Fibroblast of skin of left quadriceps (primary cell): ENCODE measurements at regions not wholly inside any gene's neighbourhood (a gene's known extent, or its start where the extent isn't known, plus 50 kb on each side); places are given as distances from the start of the nearest gene placed in this dataset.
A peak's percentile ranks its signal among the peaks of the same experiment; 100 is the strongest.

Source experiments
- DNase-seq, 2 experiments: peaks; one replicate each; pipeline ENCODE4 v3.0.0-alpha.2; 2013; ENCODE audit warnings: low read depth in 2 of 2

DNA sequence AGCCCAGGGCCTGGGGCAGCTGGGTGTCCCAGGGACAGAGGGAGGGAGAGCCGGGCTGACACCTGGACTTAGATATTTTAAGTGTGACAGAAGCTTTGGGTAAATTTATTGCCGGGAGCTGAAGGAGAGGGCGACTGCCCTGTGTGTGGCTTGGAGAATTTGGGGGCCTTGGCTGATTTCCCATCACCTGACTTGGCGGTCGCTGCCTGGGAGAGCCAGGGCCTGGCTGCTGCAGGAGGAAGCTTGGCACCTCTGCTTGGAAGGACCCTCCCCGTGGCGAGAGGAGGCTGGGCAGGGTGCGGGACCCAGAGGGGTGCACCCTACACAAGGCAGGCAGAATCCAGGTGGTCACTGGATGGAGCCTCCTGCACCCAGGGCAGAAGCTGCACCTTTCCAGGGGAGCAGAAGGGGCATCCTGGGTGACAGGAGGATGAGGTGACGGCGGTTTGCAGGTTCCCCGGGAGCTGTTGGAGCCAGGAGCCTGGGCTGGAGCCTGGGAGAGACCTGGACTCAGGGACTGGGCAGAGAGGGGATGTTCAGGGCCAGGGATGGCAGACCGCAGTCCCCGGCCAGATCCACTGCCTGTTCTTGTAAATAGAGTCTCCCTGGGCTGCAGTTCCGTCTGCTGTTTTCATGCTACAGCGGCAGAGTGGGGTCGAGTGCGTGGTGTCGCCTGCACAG is 72.0 kb downstream of the RGS12 start:
- DNase-seq = no peak

- DNase-seq = no peak
Measured at GRCh38 chr4:3365326-3365725, 72.5 kb downstream of the RGS12 start.

DNA sequence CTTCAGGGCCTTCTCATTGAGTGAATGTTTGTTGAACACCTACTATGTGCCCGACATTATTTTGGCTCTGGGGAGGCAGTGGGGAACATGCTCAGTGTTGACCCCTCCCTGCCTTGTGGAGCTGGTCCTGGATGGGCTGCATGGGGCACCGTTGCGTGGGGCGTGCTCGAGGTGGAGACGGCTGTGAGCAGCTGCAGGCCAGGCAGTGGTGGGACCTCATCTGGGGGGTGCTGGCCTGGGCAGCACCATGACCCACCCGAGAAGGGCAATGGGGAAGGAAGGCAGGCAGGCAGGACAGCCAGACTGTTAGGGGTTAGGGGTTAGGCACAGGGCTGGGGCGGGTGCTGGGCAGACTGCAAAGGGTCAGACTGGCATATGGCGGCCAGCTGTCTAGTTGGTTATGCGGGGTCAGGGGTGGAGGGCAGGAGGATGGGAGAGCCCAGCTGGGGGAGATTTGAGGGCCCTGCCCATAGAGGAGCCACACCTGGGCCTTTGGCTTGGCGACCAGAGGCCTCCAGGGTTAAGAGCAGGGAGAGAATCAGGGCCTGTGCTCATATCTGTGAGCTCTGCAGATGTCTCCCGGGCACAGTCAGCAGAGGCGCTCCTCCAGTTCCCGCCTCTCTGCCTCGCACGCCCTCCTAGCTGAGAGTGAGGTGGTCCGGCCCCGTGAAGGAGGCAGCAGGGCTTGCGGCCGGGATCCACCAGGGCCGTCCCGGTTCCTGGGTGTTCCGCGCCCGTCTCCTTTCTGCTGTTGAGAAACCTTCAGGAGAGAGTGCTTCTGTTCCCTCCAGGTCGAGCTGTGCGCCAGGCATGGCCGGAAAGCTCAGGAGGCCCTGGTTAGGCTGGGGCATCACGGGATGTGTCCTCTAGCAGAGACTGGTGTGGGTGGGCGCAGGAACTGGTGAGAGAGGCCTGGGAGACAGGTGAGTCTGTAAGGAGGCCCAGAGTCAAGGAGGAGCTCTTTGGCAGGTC is 73.3 kb downstream of the RGS12 start:
- no peak for DNase-seq

GRCh38 chr4:3366893-3367775 is 74.3 kb downstream of the RGS12 start:
- DNase-seq = no peak

DNA sequence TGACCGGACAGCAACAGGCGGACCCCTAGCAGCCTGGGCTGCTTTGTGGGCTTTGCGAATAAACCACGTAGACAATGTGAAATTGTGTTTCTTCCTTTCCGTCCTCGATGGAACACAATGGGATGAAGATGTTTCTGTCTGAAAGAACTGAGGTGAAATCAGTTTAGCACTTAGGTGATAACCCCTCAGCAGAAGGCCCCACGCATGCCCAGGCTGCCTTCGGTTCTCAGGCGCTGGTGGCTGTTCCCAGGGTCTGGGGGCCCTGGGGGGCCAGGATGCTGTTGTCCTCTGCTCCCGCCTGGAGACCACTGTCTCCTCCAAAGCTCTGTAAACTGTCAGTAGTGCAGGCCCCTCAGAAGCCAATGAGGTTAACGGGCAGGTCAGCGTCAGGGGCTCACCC is 73.9 kb upstream of the HGFAC start:
- no peak for DNase-seq

- no peak for DNase-seq
Measured at GRCh38 chr4:3368334-3368733, 73.4 kb upstream of the HGFAC start.

DNA sequence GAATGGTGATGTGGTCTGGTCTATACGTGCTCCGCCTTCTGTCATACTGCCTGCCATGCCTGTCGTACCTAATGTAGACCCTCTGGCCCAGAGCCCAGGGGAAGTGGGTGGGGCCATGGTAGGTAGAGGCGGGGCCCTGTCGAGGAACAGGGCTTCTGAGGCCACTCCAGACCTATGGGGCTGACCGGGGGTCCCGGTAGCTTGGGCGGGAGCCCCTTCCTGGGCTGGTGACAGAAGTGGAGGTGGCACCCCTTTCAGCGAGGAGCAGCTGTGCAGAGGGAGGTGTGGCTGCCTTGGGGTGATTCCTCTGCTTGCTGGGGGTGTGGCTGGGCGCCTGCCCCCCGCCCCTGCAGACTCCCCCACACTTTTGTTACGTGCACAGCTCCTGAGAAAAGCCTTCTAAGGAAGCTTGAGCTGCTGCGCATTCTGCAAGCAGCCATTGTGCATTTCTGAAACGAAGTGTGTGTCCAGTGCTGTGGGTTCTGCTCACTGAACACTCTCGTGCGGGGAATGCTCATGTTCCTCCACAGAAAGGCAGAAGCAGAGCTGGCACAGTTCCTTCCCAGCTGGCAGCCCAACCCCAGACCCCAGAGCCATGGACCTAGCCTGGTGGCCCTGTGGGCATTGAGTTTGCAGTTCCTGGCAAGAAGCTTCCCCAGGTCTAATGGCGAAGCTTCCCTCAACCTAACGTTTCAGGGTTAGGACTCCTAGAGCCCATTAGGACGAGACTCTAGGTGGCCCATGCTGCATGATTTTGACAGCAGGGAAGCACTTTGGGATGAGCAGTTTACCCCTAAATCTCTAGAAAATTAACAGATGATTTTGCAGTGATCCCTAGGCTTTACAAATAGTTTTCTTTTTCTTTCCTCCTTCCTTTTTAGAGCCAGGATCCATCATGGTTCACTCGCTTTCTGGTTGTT is 72.7 kb upstream of the HGFAC start:
- DNase-seq = no peak

DNA sequence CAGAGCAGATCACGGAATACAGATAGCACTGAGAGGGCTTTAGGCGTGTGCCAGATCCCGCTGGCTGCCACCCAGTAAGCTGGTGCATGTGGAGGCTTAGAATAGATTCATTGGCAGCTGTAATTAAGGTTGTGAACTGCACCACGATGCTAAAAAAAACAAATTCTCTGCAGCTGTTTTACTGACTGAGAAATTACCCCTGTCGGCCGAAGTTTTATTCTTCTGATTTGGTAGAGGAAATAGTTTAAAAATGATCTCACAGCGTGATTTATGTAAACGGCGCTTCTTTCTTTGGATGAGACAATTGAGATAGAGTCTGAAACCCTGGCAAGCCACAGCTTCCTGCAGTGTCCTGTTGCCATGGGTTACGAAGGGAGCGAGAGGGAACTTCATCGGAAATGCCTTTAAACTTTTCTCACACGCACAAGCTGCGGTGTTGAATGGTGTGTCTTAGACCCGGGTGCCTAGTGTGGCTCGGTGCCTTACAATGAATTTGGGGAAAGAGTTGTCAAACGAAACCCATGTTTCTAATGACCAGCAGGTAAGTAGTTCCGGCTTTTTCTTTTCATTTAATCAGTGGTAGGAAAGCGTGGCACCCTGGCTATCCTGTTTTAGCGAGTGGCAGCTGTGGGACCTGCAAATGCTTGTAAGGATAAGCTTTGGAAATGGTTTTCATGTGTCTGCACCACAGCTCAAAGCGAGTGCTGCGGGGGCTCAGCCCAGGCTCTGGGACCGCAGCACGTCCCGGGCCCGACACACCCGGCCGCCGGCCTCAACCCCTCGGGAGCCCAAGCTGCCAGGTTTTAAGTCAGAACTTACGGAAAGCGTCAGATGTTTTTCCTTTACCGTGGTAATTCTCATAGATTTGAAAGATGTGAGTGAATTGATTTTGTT is 71.7 kb upstream of the HGFAC start:
- peak; percentile 89 to 90 for DNase-seq

DNA sequence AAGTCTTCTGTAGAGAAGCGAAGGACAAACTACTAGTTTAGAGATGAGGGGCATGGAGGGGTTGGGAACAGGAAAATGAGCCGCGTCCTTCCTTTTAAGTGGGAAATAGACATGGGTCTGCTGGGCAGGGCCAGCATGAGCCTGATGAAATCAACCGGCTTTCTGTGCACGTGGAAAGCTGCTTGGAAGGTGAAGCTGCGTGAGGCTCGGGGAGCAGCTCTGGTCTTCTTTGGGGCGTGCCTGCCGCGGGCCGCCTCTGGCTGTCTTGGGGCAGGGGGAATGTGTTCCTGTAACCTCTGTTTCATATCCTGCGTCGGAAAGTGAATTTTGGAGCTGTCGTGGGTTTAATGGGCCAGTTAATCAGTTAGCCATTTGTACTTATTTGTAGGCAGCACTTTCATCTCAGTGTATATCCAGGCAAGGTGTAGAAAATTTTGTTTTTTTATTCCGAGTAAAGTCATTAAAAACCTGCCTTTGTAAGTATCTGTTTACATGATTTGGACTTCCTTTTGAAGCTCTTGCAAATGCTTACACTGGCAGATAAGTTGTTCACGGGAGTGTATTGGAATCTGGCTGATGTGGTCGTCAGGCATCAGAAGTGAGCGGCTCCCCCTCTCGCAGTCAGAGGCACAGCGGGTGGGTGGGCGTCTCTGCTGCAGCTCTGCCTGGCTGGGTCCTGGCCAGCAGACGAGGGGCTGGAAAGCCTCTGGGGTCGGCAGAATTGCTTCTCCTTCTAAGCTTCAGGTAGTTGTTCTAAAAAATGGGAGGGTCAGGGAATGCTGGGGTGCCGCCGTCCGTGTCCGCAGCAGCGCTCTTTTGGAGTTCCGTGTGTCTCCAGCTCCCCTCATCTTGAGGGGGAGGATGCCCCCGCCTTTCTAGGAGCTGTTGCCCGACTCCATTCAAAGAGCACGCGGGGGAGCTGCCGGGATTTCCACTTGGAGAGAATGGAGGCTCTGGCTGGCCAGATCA is 70.5 kb upstream of the HGFAC start:
- no peak for DNase-seq

- no peak for DNase-seq
Measured at GRCh38 chr4:3372264-3372932, 69.4 kb upstream of the HGFAC start.

- no peak for DNase-seq
Measured at GRCh38 chr4:3372933-3373465, 68.8 kb upstream of the HGFAC start.

DNA sequence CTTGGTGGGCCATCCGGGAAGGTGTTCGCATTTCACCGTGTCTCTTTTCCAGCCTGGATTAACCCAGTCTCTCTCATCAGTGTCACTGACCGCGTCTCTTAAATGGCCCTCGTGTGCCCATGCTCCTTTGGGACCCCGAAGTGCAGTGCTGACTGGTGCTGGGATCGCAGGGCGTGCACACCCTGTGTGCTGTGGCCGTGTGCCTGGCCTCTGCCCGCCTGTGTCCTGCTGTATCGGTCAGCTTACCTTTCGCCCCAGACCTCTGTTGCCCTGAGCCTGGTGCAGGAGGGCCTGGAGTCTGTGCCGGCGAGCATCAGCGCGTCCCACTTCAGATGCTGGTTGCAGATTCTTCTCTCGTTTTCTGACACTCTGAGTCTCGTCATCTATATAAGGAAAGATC is 68.3 kb upstream of the HGFAC start:
- no peak for DNase-seq

- DNase-seq = no peak
Measured at GRCh38 chr4:3374011-3374645, 67.6 kb upstream of the HGFAC start.

GRCh38 chr4:3374667-3375066 is 67.1 kb upstream of the HGFAC start:
- DNase-seq = no peak

DNA sequence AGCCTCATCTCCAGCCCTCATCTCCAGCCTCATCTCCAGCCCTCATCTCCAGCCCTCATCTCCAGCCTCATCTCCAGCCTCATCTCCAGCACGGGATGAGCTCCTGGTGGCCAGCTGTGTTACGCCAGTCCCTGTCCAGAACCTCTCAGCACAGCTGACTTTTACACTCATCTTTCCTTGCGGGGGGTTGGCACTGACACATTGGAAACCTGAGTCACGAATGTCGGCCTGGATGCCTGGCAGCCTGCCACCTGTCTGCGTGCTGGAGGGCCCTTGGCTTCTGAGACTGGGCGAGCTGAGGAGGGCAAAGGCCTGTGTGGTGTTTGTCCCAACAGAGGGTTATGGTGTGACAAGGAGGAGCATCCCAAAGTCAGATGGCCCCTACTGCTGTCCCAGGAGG is 66.1 kb upstream of the HGFAC start:
- DNase-seq = peak; percentile 25 to 36

- DNase-seq = no peak
Measured at GRCh38 chr4:3376266-3376665, 65.5 kb upstream of the HGFAC start.

GRCh38 chr4:3377557-3377956 is 64.2 kb upstream of the HGFAC start:
- no peak for DNase-seq
